ENCODE measurements at regions not wholly inside any gene's neighbourhood (a gene's known extent, or its start where the extent isn't known, plus 50 kb on each side); places are given as distances from the start of the nearest gene placed in this dataset.

DNA sequence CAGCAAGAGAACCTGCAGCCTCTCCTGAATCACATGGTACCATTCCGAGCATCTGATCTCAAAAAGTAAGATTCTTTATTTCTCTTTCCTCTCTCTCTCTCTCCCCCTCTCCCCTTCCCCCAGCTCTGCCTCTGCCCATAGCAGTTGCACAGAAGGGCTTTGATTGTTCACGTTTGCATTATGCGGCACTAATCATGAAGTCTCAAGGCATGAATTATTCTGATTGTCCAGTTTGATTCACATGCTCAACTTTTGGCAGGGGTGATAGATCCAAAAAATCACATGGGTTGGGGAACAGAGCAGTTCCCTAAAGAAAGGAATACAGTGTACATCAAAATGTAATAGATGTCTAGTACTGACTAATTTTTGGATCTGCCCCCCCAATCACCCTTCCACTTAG is 380.0 kb upstream of the SOX9 start:
- TF ChIP-seq POLR2AphosphoS5 (IDR thresholded peaks at IDR 0.05) (no peak), EP300 (IDR thresholded peaks at IDR 0.05) (no peak)
- TF ChIP-seq, protein P1, sequence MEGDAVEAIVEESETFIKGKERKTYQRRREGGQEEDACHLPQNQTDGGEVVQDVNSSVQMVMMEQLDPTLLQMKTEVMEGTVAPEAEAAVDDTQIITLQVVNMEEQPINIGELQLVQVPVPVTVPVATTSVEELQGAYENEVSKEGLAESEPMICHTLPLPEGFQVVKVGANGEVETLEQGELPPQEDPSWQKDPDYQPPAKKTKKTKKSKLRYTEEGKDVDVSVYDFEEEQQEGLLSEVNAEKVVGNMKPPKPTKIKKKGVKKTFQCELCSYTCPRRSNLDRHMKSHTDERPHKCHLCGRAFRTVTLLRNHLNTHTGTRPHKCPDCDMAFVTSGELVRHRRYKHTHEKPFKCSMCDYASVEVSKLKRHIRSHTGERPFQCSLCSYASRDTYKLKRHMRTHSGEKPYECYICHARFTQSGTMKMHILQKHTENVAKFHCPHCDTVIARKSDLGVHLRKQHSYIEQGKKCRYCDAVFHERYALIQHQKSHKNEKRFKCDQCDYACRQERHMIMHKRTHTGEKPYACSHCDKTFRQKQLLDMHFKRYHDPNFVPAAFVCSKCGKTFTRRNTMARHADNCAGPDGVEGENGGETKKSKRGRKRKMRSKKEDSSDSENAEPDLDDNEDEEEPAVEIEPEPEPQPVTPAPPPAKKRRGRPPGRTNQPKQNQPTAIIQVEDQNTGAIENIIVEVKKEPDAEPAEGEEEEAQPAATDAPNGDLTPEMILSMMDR (IDR thresholded peaks at IDR 0.05) = no peak
